NCI-H1417 (cell line): ENCODE measurements at regions not wholly inside any gene's neighbourhood (a gene's known extent, or its start where the extent isn't known, plus 50 kb on each side); places are given as distances from the start of the nearest gene placed in this dataset.

Experiments used
- DNase-seq, 3 experiments: peaks; one replicate each; lab custom pipeline; 2025; lab: John Stamatoyannopoulos, UW

DNA sequence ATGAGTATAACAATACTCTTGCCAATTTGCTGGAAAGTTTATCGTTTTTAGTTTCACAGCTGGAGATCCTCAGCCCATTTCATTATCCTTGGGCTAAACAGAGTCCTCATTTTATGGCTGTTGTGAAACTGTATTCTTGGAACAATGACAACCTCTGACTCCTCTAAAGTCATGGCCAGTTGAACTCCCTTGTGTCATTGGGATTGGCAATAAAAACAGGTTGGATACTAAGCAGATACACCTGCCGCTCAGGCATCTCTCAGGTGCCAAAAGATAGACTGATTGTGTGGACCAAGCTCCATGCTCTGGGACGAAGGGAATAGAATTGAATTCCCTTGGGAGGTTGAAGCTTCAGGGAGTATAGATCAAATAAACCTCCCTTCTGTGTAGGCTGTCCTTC is 182.2 kb downstream of the WDR11 start:
- no peak for DNase-seq

DNA sequence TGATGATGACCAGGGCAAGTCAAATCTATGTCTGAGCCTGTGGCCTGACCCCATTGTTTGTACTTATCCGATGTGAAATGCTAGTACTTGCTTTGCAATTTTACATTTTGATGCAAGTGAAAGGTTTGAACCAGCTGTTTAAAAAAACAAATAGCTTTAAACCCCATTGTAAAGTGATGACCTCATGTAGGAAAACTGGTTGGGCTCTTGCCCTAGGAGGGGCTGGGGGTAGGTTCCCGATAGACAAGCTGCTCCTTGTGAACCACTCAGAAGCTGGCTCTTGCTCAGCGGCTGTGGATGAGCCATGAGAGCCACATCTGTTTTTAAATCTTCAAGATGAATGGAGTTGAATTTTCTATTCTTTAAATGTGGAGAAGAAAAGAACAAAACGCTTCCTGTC is 185.3 kb downstream of the WDR11 start:
- no peak for DNase-seq

DNA sequence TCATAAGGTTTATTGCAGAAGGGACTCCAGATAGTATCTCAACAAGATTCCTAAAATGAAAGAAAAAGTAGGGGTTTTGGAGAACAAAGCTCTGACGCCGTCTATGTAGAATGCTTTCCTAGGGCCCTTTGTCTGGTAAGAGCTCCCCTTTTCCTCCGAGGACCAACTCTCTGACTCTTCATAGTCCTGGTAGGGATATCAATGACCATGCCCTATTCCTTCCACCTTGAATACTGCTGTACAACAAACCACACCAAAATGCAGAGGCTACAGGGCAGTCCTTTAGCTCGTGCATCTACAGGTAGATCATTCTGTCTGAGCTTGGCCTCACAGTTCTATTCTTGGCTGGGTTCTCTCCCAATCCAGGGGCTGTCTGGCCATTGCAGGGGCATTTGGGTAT is 190.3 kb downstream of the WDR11 start:
- no peak for DNase-seq

DNA sequence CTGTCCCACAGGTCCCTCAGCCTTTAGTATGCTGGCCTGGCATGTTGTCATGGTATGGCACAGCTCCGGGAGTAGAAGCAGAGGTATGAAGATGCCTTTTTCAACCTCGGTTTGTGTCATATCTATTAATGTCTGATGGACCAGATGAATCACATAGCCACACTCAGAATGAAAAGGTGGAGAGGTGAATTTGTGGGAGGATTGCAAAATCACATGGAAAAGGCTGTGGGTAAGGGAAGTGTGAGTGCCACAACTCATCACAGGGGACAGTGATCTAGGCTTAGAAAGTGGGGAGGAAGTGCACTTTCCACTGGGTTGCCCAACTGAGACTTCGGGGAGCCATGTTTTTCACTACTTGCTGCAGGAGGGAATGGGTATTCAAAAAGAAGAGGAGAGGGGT is 190.7 kb downstream of the WDR11 start:
- DNase-seq: no peak

DNA sequence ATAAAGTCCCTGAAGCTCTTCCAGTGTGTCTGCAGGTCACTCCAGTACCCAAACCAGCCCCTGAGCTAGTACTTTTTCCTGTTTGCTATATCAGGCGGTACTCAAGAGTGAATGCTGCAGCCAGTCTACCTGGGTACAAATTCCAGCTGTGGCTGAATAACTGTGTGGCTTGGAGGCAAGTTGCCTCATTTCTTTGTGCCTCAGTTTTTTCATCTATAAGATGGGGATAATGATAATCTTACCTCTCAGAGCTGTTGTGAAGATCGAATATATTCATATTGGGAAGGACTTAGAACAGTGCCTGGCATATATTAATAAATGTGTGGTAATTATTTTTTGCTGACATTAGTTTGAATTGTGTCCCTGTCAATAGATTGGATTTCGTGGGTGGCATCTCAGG is 191.2 kb downstream of the WDR11 start:
- DNase-seq: no peak

DNA sequence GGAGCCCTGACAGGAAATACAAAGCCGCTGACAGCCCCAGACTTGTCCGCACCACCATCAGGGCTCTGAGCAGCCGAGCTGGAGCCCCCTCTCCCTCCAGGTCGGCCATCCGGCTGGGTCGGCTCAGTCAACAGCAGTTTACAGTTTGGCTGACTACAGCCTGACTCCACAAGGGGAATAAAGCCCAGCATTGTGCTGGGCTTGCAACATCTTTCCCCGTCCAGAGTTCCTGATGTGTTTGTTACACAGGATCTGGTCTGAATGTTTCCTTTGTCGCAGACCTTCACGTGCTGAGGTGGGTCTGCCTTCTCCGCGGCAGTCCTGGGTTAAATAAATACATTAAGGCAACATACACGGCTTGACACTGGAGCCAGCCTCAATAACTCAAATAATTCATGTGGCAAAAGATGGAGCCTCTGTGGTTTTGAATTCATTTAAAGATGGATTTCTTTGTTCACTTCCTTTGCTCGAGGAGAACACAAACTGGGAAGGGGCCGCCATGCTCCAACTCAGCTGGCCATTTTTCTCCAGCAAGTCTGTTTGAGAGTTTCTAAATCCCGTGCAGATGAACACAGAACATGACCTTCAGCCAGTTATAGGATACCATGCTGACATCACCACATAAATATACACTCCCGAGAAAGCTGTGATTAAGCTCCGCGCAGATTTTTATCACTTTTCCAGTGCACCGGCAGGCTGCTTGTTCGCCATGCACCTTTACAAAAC is 192.1 kb downstream of the WDR11 start:
- no peak for DNase-seq

DNA sequence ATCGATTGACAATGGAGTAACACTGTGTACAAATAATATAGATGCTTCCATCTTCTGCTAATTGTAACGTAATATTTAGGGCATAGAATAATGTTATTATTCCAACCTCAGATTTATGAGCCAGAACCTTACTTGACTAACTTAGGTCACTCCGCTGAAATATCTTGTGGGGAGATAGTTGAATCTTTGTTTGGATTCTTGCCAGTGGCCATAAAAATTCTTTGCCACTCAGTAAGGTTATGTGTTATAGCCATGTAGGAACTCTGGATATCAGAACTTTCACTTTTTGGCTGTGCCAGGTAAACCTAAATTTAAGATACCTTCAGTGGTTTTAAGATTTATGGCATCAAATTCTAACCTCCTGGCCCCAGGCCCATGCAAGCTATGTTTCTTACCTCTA is 197.6 kb downstream of the WDR11 start:
- DNase-seq: no peak

DNA sequence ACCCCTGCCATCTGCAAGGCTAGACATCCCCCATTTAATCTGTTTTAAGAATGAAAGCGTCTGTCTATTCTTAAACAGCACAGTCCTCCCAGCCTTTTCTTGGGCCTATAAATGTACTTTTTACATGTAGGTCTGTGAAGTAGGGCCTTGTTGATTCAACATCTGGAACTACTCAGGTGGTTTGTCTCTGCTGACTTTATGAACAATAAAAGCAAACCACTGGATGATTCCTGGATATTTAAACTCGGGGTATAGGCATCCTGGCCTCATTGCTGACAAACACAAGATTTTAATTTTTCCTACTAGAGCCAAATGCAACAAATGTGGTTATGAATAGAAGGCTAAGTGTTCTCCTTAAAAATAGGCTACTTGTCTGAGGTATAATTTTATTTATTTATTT is 198.3 kb downstream of the WDR11 start:
- no peak for DNase-seq

DNA sequence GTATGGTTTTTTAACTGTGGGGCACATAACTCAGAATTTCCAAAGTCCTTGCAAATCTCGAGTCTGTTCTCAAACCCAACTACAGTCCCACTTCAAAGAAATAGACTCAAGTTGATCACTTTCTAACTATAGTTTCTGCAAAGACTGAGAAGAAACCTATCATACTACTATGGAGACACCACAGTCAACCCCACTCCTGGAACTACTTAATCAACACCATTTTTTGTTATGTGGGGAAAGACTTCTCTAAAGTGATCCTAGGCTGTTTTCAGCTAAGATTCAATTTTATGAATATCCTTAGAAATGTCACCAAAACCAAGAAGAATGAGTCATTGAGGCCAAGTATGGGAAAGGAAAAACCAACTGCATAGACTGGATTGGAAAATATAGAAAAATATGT is 198.8 kb downstream of the WDR11 start:
- DNase-seq: no peak

DNA sequence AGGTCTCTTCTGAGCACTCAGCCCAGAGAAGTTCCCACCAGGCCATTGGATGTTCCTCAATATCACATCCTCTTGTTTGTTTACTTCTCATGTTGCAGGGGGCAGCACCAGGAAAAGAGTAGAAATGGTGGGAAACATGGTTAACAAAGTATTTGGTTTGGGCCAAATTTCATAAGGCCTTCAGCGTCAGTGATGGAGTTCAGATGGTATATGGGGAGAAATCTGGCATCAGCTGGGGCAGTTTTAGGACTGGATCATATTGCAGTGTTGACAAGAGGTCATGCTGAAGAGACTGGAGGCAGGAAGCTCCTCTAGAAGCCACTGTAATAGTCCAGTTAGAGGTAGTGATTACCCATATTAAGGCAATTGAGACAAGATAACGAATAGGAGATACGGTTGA is 200.0 kb downstream of the WDR11 start:
- DNase-seq: no peak

DNA sequence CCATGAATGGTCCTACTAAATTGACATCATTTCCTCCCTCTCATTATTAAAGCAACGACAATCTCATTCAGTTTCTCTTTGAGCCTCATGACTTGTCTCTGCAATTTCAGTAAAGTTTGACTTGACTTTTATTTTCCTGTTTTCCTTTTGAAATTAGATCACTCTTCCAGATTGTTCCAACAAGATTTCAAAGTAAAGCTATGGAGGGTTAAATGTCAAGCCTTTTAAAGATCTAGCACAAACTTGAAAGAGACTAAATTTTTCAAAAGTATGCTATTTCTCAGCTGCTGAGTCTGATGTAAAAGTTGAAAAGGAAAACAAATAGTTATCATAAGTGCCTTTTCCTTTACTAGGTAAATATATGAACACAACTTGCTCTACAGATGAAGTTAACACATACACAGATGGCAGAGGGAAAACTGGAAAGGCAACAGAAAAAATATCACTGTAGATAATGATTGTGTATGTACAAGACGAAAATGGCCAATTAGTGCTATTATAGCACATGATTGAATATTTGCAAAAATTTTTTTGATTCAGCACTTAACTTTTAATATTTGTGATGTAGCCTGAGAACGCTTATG is 200.6 kb downstream of the WDR11 start:
- no peak for DNase-seq

DNA sequence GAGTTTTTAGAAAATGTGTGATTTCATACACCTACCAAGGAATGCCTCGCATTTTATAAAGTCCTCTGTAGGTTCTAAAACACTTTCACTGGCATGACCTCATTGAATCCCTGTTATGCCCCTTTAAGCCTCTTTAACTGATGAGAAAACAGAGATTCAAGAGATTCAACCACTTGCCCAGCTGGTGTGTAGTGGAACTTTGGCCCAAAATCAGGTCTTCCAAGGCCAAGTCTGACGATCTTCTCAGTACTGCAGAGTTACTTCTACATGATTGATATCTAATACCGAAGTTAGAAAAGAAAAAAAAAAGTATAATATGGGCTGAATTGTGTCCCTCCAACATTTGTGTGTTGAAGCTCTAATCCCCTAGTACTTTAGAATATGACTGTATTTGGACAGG is 202.0 kb downstream of the WDR11 start:
- no peak for DNase-seq

DNA sequence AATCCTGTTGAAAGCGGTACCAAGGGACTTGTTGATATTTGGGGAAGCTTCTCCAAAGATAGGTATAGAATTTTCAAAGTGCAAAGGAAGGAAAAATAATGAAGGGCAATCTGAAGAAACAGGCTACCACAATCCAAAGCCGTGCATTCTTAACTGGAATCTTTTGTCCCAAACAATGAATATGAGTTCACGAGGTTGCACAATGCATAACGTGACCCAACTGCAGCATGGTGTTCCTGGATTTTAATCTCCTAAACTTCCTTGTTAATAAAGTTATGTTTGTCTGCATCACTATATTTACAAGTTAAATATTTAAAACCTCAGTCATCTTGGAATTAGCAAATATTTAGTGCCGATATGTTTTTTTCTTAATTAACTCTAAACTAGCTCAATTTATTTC is 203.7 kb downstream of the WDR11 start:
- DNase-seq: no peak

DNA sequence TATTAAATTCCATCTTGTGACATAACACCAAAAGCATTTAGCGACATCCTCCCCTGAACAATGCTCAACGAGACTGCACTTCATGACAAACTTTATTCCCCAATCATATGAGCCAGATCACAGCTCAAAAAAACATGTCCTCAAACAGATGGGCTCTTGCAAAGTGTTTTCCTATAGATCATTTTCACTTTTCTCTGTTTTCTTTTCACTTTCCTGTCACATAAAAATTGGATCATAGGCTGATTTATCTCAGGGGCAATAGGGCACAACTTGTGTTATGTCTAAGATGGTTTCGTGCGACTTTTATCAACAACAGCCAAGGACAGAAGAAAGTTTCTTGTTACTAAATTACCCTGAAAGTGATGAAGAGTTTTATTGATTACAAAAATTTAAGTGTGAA is 206.1 kb downstream of the WDR11 start:
- DNase-seq: no peak

DNA sequence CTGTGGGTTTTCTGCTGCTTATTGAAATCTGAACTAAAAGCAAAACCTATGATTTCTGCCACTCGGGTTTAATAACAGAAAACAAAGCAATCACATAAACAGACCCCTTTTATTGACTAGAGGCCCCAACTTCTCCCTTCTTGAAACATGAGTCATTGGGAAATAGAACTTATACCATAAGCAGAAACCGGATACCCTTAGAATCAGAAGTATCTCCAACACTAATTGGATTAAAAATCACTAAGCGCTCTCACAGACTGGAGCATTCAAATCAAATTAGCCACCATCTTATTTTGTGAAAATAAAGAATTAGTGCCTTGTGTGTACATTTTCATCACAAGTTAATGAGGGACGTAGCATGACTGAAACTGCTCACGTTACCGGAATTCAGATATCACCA is 206.9 kb downstream of the WDR11 start:
- no peak for DNase-seq

DNA sequence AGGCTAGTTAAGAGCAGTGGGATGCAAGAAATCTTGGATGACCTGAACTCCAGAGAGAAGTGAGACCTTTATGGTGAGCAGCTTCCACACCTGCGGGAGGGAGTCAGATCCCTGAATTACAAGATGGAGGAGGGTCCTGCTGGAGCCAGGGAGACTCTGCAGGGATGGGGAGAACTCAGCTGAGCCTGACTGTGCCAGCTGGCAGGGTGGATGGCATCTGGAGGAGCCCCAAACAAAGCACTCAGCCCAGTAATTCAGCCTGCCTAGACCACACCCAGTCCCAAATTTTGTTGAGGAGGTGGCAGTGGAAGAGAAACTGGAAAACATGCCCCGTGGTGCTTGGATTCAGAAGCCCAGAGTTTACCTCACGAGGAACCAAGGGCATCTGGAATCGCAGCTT is 208.2 kb downstream of the WDR11 start:
- no peak for DNase-seq

DNA sequence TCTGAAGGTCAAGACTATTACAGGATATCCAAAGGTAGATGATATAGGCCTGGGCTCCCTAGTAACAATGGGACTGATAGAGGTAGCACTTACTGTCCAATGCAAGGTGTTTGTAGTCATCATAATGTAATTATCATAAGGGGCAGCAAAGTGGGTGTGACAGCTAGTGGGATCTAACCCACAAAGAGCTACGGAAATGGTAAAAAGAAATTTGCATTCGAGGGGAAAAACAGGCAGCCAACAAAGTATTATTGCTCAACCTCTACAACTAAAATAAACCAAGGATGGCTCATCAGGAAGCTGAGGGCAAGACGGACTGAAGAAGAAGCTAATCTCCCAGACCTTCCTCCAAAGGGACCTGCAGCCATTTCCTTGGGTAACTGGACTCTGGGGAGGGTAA is 211.0 kb downstream of the WDR11 start:
- no peak for DNase-seq

DNA sequence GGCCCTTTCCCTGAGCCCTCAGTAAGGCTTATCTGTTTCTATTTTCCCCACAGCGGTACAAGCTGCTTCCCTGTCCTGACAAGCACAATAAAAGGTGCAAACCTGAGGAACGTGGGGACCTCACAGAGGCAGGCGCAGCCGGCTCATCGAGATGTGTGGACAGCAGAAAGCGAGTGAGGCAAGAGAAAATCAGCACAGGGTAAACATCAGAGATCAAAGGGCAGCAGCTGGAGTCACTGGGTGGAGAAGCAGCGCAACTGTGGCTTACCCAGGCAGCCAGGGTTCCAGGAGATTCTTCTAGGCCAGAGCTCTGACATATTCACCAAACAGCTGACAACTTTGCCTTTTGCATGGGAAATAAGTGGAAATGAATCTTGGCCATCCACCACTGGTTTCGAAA is 212.6 kb downstream of the WDR11 start:
- no peak for DNase-seq

DNA sequence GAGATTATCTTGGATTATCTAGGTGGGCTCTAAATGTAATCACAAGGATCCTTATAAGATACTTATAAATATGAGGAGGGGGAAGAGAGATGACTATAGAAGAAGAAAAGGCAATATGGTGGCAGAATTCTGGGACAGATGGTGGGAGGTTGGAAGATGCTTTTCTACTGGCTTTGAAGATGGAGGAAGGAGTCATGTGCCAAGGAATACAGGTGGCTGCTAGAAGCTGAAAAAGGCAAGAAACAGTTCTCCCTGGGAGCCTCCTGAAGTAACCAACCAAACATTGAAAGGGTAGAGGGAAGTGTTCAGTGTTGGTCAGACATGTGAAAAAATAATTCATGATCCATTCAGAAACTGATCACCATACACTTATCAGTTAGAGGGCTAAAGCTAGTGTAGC is 213.3 kb downstream of the WDR11 start:
- DNase-seq: no peak

DNA sequence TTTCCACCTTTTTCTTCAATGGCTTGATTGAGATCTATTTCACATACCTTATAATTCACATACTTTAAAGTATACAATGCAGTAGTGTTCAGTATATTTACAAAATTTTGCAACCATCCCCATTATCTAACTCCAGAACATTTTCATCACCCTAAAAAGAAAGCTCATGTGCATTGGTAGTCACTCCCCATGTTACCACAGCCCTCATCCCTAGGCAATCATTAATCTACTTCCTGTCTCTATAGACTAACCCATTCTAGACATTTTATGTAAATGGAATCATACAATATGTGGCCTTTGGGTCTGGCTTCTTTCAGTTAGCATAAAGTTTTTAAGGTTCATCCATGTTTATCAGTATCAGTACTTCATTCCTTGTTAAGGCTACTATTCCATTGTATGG is 214.2 kb downstream of the WDR11 start:
- DNase-seq: no peak

DNA sequence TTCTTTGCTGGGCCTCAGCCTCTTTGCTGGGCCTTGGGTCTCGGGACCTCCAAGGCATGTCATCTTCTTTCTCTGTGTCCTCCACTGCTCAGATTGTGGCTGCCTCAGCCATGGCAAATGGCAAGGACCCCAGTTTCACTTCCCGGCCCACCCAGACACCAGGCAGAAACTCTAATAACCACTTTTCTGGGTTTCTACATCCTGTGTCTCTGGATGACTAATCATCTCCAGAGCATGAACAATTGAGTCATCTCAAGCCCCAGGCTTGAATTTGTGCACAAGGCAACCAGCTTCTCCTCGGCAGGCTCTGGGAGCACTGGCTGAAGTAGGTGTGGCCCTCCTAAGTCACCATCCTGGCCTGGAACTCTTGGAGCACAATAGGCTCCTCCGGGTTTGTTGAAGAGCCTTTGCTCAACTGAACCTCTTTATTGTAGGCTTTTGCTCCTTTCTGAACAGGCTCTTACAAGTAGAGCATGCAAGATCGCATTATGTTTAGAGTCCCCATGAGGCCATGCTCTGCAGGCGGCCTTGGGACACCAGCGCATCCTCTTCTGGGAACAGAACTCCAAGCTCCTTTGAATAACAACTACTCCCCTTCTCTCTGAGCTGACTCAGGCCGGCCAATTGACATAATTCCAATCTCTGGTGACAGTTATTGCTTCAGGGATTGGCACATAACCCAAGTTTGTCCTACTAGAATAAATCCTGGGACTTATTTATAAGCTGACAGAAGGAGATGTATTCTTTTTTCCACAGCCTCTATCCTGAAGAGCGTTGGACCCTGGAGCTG is 218.1 kb downstream of the WDR11 start:
- no peak for DNase-seq

DNA sequence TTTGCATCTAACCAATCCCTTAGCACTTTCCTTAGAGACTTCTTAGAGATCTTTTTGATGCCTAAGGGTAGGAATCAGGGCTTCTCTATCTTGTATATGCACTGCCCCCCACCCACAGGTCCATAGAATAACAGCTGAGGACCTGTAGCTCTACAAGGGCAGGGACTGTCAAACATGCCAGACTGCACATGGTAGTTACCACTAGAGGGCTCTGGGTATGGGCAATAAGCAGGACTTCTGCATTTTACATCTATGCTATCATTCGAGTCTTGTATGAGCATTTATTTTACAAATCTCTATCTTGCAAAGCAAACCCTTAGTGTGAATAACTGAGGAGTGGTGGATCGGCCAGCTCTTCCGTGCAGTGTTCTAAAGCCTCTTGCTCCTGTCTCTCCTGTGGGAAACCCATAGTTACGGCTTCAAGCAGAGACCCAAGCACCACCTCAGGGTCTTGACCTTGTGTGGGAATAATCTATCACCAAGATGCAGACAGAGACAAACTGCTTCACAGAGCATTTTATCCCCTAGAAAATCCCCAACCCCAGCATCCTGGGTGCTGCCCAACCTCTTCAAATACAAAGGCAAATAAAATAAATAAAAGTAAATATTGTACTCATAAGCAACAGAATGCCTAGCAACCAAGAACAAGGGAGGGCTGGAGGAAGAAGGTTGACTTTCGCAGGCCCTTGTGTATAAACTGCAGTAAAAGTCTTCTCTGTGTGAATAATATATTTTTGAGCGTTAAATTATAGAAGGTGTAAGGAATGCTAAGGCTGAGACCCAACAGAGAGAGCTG is 219.3 kb downstream of the WDR11 start:
- no peak for DNase-seq

DNA sequence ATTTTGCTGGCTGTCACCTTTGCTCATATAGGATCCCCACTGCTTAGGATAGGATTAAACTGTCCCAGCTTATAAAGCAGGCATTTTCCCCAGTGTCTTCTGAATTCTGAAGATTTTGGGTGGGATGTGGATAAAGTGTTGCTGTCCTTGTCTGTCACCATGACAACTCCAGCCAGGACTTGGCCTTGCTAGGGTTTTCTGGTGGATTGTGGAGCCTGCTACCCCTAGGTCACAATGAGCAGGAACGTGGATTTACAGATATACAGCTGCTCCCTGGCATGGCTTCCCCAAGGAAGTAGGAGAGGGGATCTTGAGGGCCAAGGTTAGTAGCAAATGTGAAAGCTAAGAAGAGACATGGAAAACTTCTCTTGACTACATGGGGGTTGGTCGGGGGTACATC is 220.7 kb downstream of the WDR11 start:
- no peak for DNase-seq
